ENCODE measurements at regions not wholly inside any gene's neighbourhood (a gene's known extent, or its start where the extent isn't known, plus 50 kb on each side); places are given as distances from the start of the nearest gene placed in this dataset.

GRCh38 chr21:23698619-23699018 lies 1908.7 kb downstream of the MRPL39 start:
- Histone ChIP-seq H2AK5ac (ENCODE audit: low read depth, low read length) (no peak overlapping the region), H3K27me3 (ENCODE audit: control insufficient read depth, insufficient read depth, low read length) (no peaks in the 10 kb centered on the region), H2AFZ (replicated peaks; ENCODE audit: low read length, poor library complexity) (no peak overlapping the region), H3K56ac (ENCODE audit: extremely low read depth, insufficient read depth, low read length) (no peak overlapping the region), H3K4me1 (ENCODE audit: control insufficient read depth, insufficient read depth, low read length) (no peaks in the 10 kb centered on the region), H3K4me3 (ENCODE audit: insufficient read depth, low read depth, low read length) (no peak overlapping the region), H3K27ac (ENCODE audit: insufficient read depth, low read length) (no peak overlapping the region), H4K8ac (ENCODE audit: low read depth in 2 of 2, low read length in 2 of 2) (no peak overlapping the region), H3K9me1 (ENCODE audit: insufficient read depth, low read length) (no peaks in the 10 kb centered on the region), H2BK20ac (ENCODE audit: low read depth, low read length) (no peak overlapping the region), H2BK15ac (ENCODE audit: low read depth, low read length) (no peak overlapping the region), H2AK9ac (replicated peaks; ENCODE audit: low read depth, low read length, poor library complexity) (no peak overlapping the region), H3K18ac (ENCODE audit: low read depth, low read length) (no peak overlapping the region), H3K14ac (replicated peaks; ENCODE audit: low read depth, low read length) (no peak overlapping the region), H4K91ac (ENCODE audit: insufficient read depth, low read depth, low read length) (no peak overlapping the region), H3K36me3 (ENCODE audit: control insufficient read depth, insufficient read depth, low read length) (no peaks in the 10 kb centered on the region), H3K4ac (ENCODE audit: low read depth, low read length) (no peak overlapping the region), H3K79me1 (ENCODE audit: low read depth in 1 of 2, low read length in 2 of 2) (no peaks in the 10 kb centered on the region), H3K4me2 (ENCODE audit: low read depth, low read length) (no peak overlapping the region), H4K5ac (ENCODE audit: low read depth, low read length) (no peak overlapping the region), H3K9me3 (ENCODE audit: control insufficient read depth, insufficient read depth, low read length) (peaks cover 7% of the 10 kb centered on the region), H3K23ac (ENCODE audit: low read depth, low read length) (no peak overlapping the region), H4K20me1 (ENCODE audit: insufficient read depth, low read length) (no peaks in the 10 kb centered on the region), H3K9ac (ENCODE audit: low read depth, low read length) (no peak overlapping the region), H2BK5ac (ENCODE audit: low read depth, low read length, poor library complexity, severe bottlenecking) (no peak overlapping the region), H2BK120ac (ENCODE audit: low read depth, low read length) (no peak overlapping the region)
- BruUV-seq (replicated peaks), result no TSS peak
- ATAC-seq (ENCODE audit: low read depth) (no peak), DNase-seq (no peak)
- no CpG with 5 or more reads among the region's 1 CpG for WGBS, 2 experiments (ENCODE audit: extremely low coverage in 2 of 2, insufficient read length in 1 of 2)
- intact Hi-C loops (cut with micrococcal nuclease) (no loop called here), dilution Hi-C loops (cut with HindIII; ENCODE audit: low sequenced_read_pairs, unreplicated experiment) (no loop called here), in situ Hi-C loops (cut with MboI; ENCODE audit: low sequenced_read_pairs) (no loop called here)
- TF ChIP-seq MAZ (IDR thresholded peaks at IDR 0.05; ENCODE audit: borderline replicate concordance, low read depth, low read length) (no peak), SMC3 (IDR thresholded peaks at IDR 0.05; ENCODE audit: low read depth, low read length) (no peak), RFX5 (IDR thresholded peaks at IDR 0.05; ENCODE audit: low read depth, low read length) (no peak), USF2 (IDR thresholded peaks at IDR 0.05; ENCODE audit: low read depth, low read length) (no peak), BHLHE40 (IDR thresholded peaks at IDR 0.05; ENCODE audit: low read depth, low read length) (no peak), POLR2A (IDR thresholded peaks at IDR 0.05; ENCODE audit: low read depth, low read length) (no peak)
- CTCF ChIA-PET, result no interaction called here
- POLR2A ChIA-PET (ENCODE audit: unreplicated experiment), result no interaction called here

All from IMR-90 (cell line).